ENCODE measurements at regions not wholly inside any gene's neighbourhood (a gene's known extent, or its start where the extent isn't known, plus 50 kb on each side); places are given as distances from the start of the nearest gene placed in this dataset.
"Not testable (repeated sequence)": the region's sequence is repeated elsewhere in the genome, so short reads cannot be mapped to it uniquely, and the experiment has no call there.

DNA sequence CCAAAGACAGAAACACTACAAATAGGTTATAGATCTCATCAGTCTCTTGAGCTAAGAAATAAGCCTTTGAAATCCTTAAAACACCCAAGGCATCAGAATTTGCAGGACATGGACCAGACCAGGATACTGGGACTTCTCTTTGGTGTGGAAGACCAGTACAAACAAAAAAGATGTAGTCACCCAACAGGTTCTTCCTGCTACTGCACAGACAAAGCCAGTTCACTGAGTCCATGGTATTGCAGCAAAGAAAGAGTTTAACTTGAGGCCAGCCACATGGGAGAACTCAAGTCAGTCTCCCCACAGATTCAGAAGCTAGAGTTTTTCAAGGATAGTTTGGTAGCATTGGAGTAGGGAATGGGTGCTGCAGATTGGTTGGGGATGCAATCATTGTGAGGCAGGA is 169.6 kb upstream of the NDUFV2 start:
- H3K4me3 ChIP-seq (ENCODE audit: low read depth, low read length), result no peak overlapping the region
- H3K79me2 ChIP-seq, result no peaks in the 10 kb centered on the region
- TF ChIP-seq, protein P1, sequence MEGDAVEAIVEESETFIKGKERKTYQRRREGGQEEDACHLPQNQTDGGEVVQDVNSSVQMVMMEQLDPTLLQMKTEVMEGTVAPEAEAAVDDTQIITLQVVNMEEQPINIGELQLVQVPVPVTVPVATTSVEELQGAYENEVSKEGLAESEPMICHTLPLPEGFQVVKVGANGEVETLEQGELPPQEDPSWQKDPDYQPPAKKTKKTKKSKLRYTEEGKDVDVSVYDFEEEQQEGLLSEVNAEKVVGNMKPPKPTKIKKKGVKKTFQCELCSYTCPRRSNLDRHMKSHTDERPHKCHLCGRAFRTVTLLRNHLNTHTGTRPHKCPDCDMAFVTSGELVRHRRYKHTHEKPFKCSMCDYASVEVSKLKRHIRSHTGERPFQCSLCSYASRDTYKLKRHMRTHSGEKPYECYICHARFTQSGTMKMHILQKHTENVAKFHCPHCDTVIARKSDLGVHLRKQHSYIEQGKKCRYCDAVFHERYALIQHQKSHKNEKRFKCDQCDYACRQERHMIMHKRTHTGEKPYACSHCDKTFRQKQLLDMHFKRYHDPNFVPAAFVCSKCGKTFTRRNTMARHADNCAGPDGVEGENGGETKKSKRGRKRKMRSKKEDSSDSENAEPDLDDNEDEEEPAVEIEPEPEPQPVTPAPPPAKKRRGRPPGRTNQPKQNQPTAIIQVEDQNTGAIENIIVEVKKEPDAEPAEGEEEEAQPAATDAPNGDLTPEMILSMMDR (IDR thresholded peaks at IDR 0.05), result no peak
- no peak overlapping the region for H3K4me2 ChIP-seq (ENCODE audit: low read length)
- no peak overlapping the region for H2AFZ ChIP-seq
- no peak overlapping the region for H3K9ac ChIP-seq
- peaks cover 22% of the 10 kb centered on the region for H3K4me1 ChIP-seq
- H3K27me3 ChIP-seq (ENCODE audit: control insufficient read depth, insufficient read depth, low read length), result no peaks in the 10 kb centered on the region
- H3K27ac ChIP-seq, result no peak overlapping the region
- H3K9me3 ChIP-seq (ENCODE audit: control insufficient read depth, low read length), result no peaks in the 10 kb centered on the region
- no peaks in the 10 kb centered on the region for H3K36me3 ChIP-seq (ENCODE audit: control insufficient read depth, insufficient read depth, low read length)

DNA sequence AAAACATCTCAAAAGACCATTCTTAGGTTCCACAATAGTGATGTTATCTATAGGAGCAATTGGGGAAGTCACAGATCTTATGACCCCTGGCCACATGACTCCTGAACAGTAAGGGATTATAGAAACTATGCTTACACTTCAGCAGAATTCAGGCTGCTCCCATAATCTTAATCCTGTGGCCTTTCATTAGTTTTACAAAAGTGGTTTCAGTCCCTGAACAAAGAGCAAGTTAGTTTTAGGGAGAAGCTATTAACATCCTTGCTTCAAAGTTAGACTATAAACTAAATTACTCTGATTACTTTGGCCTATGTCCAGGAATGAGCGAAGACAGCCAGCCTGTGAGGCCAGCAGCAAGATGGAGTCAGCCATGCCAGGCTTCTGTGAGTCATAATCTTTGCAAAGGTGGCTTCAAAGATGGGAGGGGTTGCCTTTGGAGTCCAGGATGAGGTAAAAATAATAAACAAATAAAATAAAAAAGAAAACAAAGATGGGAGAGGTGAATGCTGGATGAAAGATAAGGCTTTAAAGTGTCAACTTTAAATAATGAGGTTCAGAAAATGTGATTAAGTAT is 168.7 kb upstream of the NDUFV2 start:
- Histone ChIP-seq H3K4me1 (peaks cover 23% of the 10 kb centered on the region), H3K79me2 (no peaks in the 10 kb centered on the region), H3K9me3 (ENCODE audit: control insufficient read depth, low read length) (no peaks in the 10 kb centered on the region), H3K27ac (no peak overlapping the region), H3K9ac (no peak overlapping the region), H2AFZ (no peak overlapping the region), H3K4me2 (ENCODE audit: low read length) (no peak overlapping the region), H3K36me3 (ENCODE audit: control insufficient read depth, insufficient read depth, low read length) (no peaks in the 10 kb centered on the region), H3K4me3 (ENCODE audit: low read depth, low read length) (no peak overlapping the region), H3K27me3 (ENCODE audit: control insufficient read depth, insufficient read depth, low read length) (no peaks in the 10 kb centered on the region)
- TF ChIP-seq, protein P1 (IDR thresholded peaks at IDR 0.05), result no peak

DNA sequence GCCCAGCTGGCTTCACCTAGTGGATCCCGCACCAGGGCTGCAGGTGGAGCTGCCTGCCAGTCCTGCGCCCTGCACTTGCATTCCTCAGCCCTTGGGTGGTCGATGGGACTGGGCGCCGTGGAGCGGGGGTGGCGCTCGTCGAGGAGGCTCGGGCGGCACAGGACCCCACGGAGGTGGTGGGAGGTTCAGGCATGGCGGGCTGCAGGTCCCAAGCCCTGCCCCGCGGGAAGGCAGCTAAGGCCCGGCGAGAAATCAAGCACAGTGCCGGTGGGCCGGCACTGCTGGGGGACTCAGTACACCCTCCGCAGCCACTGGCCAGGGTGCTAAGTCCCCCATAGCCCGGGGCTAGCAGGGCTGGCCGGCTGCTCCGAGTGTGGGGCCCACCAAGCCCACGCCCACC is 167.2 kb upstream of the NDUFV2 start:
- H3K27ac ChIP-seq; H2AFZ ChIP-seq; H3K79me2 ChIP-seq; H3K4me2 ChIP-seq (ENCODE audit: low read length); H3K9me3 ChIP-seq (ENCODE audit: control insufficient read depth, low read length); H3K9ac ChIP-seq; H3K36me3 ChIP-seq (ENCODE audit: control insufficient read depth, insufficient read depth, low read length); H3K27me3 ChIP-seq (ENCODE audit: control insufficient read depth, insufficient read depth, low read length); H3K4me3 ChIP-seq (ENCODE audit: low read depth, low read length): not testable (repeated sequence)
- H3K4me1 ChIP-seq, result peaks cover 23% of the 10 kb centered on the region

DNA sequence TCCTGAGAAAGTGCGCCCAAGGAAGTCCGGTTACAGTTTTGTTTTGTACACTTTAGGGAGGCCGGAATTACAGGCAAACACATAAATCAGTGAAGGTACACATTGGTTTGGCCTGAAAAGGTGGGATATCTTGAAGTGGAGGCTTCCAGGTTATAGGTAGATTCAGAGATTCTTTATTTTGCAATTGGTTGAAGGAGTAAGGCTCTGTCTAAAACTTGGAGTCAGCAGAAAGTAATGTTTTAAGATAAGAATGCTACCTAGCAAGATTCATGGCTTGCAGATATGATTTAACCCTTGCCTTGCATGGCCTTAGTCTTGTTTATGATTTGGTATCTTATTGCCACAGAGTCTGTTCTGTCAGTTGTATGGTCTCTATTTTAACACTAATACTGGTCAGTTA is 165.9 kb upstream of the NDUFV2 start:
- no peaks in the 10 kb centered on the region for H3K9me3 ChIP-seq (ENCODE audit: control insufficient read depth, low read length)
- peaks cover 14% of the 10 kb centered on the region for H3K4me1 ChIP-seq
- TF ChIP-seq, protein P1 (IDR thresholded peaks at IDR 0.05), result no peak
- no peak overlapping the region for H3K4me3 ChIP-seq (ENCODE audit: low read depth, low read length)
- H3K27me3 ChIP-seq (ENCODE audit: control insufficient read depth, insufficient read depth, low read length), result no peaks in the 10 kb centered on the region
- no peaks in the 10 kb centered on the region for H3K79me2 ChIP-seq
- H2AFZ ChIP-seq, result peak overlapping the region; percentile 47
- no peaks in the 10 kb centered on the region for H3K36me3 ChIP-seq (ENCODE audit: control insufficient read depth, insufficient read depth, low read length)
- H3K4me2 ChIP-seq (ENCODE audit: low read length), result peak overlapping the region; percentile 38
- peak overlapping the region; percentile 12 for H3K27ac ChIP-seq
- no peak overlapping the region for H3K9ac ChIP-seq

DNA sequence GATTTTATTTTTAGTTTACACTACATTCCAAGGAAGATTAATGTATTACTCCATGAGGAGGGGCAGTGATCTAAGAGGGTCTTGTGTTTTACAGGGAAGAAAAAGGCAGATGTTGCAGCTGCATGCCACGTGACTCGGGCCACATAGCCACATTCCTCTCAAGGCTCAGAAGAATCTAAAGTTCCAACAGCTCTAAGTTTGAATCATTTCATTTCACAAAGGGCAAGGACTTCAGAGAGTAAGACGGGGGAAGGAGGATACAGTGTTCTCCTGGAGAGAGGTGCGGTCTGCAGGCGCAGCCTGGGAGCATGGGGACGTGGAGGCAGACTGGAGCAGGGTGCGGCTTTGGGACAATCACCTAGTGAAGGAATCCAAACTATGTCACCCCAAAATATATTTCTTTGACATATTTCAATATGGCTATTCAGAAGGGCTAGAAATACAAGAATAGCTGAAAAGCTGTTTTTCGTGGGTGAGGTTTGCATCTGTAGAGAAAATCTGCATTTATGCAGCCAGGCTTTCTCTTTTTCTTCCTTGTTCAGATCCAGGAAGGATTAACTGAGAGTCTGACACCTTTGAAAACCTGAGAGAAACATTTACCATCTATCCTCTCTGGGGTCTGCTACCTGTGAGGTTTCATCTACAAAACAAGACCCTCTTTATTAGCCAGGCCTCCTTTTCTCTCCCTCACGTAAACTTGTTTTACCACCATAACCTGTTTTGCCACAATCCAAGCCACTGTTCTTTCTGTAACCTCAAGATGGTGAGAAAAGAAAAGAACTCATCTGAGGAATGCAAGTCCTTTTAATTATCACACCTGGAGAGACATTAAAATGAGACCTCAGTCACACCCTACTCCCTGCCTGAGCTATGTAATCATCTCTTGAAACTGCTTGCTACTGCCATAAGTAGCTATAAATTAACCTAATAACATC is 165.1 kb upstream of the NDUFV2 start:
- Histone ChIP-seq H3K9me3 (ENCODE audit: control insufficient read depth, low read length) (no peaks in the 10 kb centered on the region), H3K4me2 (ENCODE audit: low read length) (no peak overlapping the region), H3K27me3 (ENCODE audit: control insufficient read depth, insufficient read depth, low read length) (no peaks in the 10 kb centered on the region), H3K9ac (no peak overlapping the region), H3K27ac (no peak overlapping the region), H3K4me3 (ENCODE audit: low read depth, low read length) (no peak overlapping the region), H3K36me3 (ENCODE audit: control insufficient read depth, insufficient read depth, low read length) (no peaks in the 10 kb centered on the region), H2AFZ (peak overlapping the region; percentile 70), H3K79me2 (no peaks in the 10 kb centered on the region), H3K4me1 (peaks cover 14% of the 10 kb centered on the region)
- TF ChIP-seq, protein P1 (IDR thresholded peaks at IDR 0.05), result no peak

All from parathyroid adenoma (tissue), 2 donors.